HepG2 (cell line): ENCODE measurements at regions not wholly inside any gene's neighbourhood (a gene's known extent, or its start where the extent isn't known, plus 50 kb on each side); places are given as distances from the start of the nearest gene placed in this dataset.
A peak's percentile ranks its signal among the peaks of the same experiment; 100 is the strongest.

Experiments used
- ATAC-seq: fragments of 200-7000 bp; cut with Tn5 transposase; 3 replicates; pipeline ENCODE4 v1.9.1; 2020; ENCODE audit warnings: mild to moderate bottlenecking, moderate library complexity
- BruUV-seq: library from RNA; stranded (reverse); fragments of 400-500 nt; replicated peaks from 2 replicates; lab custom pipeline; 2021; lab: Mats Ljungman, UMichigan
- CTCF ChIA-PET: fragments of 300-600 bp; formaldehyde crosslinking; extraction: SDS; loops from one replicate; lab custom pipeline; 2021; ENCODE audit warnings: low total read pairs, inconsistent platforms, low intra/inter-chr PET ratio; lab: Yijun Ruan, JAX
- POLR2A ChIA-PET: fragments of 350-600 bp; sonication (Branson Sonifier 250); formaldehyde crosslinking; loops from one replicate; lab custom pipeline; 2020; ENCODE audit warnings: antibody characterized with exemption, inconsistent platforms; lab: Yijun Ruan, JAX
- DNase-seq: peaks from one replicate; pipeline ENCODE4 v3.0.0-alpha.2; 2015; ENCODE audit warnings: low spot score
- FAIRE-seq: peaks from 3 replicates; lab custom pipeline; 2011; peaks lifted over from hg19 to GRCh38; lab: Jason Lieb, UNC
- H2AFZ ChIP-seq: one replicate; pipeline ENCODE4 v1.6.1; 2011; ENCODE audit warnings: low read length, inconsistent platforms
- H3K27ac ChIP-seq: fragments of 300-600 bp; 3 replicates; pipeline ENCODE4 v1.8.0; 2011; ENCODE audit warnings: mixed run types, mild to moderate bottlenecking, mixed read lengths, low read length, inconsistent platforms; ENCODE audit not compliant: insufficient read depth; ENCODE audit errors: extremely low read length
- H3K27me3 ChIP-seq, 2 experiments: fragments of 200-600 bp in 1 of 2; 2 replicates in 1 of 2; 3 replicates in 1 of 2; pipeline versions ENCODE4 v1.6.0 to v1.8.0; 2011; ENCODE audit warnings: low read length in 2 of 2, mild to moderate bottlenecking in 2 of 2, moderate library complexity in 2 of 2, inconsistent platforms in 1 of 2; ENCODE audit not compliant: insufficient read depth in 2 of 2, control insufficient read depth in 1 of 2
- H3K36me3 ChIP-seq, 2 experiments: fragments of 200-600 bp in 1 of 2; replicated peaks in 1 of 2; 2 replicates in 1 of 2; 3 replicates in 1 of 2; pipeline versions ENCODE4 v1.5.1 to v1.8.0; 2011; ENCODE audit warnings: low read length in 2 of 2, inconsistent platforms in 1 of 2; ENCODE audit not compliant: insufficient read depth in 2 of 2, control insufficient read depth in 1 of 2
- H3K4me1 ChIP-seq: 2 replicates; pipeline ENCODE4 v1.5.1; 2012; ENCODE audit warnings: low read length, inconsistent platforms; ENCODE audit not compliant: insufficient read depth
- H3K4me2 ChIP-seq: 2 replicates; pipeline ENCODE4 v1.6.0; 2011; ENCODE audit warnings: low read depth, low read length, inconsistent platforms
- H3K4me3 ChIP-seq, 3 experiments: fragments of 200-600 bp in 1 of 3; sonication (generic), shearing (Covaris generic) in 1 of 3; replicated peaks in 1 of 3; 2 replicates each; pipeline ENCODE4 v1.5.1; 2011 to 2016; ENCODE audit warnings: low read length in 3 of 3, inconsistent platforms in 2 of 3, low read depth in 2 of 3, mild to moderate bottlenecking in 2 of 3, control low read depth in 1 of 3, mixed read lengths in 1 of 3; ENCODE audit not compliant: insufficient read depth in 1 of 3
- H3K79me2 ChIP-seq: one replicate; pipeline ENCODE4 v1.6.1; 2011; ENCODE audit warnings: low read length, inconsistent platforms; ENCODE audit not compliant: insufficient read depth
- H3K9ac ChIP-seq: 2 replicates; pipeline ENCODE4 v1.6.0; 2011; ENCODE audit warnings: mild to moderate bottlenecking, low read depth, low read length, inconsistent platforms; ENCODE audit not compliant: insufficient read depth
- H3K9me3 ChIP-seq: 2 replicates; pipeline ENCODE4 v1.5.1; 2012; ENCODE audit warnings: mild to moderate bottlenecking, low read length
- H4K20me1 ChIP-seq: 2 replicates; pipeline ENCODE4 v1.6.0; 2011; ENCODE audit warnings: inconsistent platforms, mild to moderate bottlenecking, low read length, moderate library complexity; ENCODE audit not compliant: insufficient read depth
- AFF4 ChIP-seq: sonication (generic); formaldehyde crosslinking; IDR thresholded peaks from 2 replicates; pipeline ENCODE4 v1.4.0; 2020; ENCODE audit warnings: missing genetic modification reagents
- CBX5 ChIP-seq: sonication (generic); formaldehyde crosslinking; IDR thresholded peaks from 2 replicates; pipeline ENCODE4 v1.4.0; 2020; ENCODE audit warnings: missing genetic modification reagents, borderline replicate concordance
- CTCF ChIP-seq: sonication (generic); formaldehyde crosslinking; IDR thresholded peaks from 2 replicates; pipeline ENCODE4 v1.5.0; 2020; ENCODE audit warnings: mild to moderate bottlenecking, missing genetic modification reagents, moderate library complexity
- MIER3 ChIP-seq: IDR thresholded peaks from 2 replicates; pipeline ENCODE4 v1.6.1; 2016; ENCODE audit warnings: missing compliant biosample characterization, borderline replicate concordance
- NFE2L2 ChIP-seq: fragments of 150-350 bp; IDR thresholded peaks from 2 replicates; pipeline ENCODE4 v1.6.1; 2014; ENCODE audit warnings: low read length
- RNF219 ChIP-seq: sonication (generic); formaldehyde crosslinking; IDR thresholded peaks from 2 replicates; pipeline ENCODE4 v1.5.0; 2020; ENCODE audit warnings: mild to moderate bottlenecking, missing genetic modification reagents
- SMC3 ChIP-seq: IDR thresholded peaks from 2 replicates; pipeline ENCODE4 v1.6.1; 2011; ENCODE audit warnings: low read length, improper control_type of control experiment
- TBL1XR1 ChIP-seq: fragments of 150-350 bp; IDR thresholded peaks from 2 replicates; pipeline ENCODE4 v1.6.1; 2014; ENCODE audit warnings: borderline replicate concordance, low read length; ENCODE audit not compliant: partially characterized antibody
- ZBTB37 ChIP-seq: sonication (generic); formaldehyde crosslinking; IDR thresholded peaks from 2 replicates; pipeline ENCODE4 v1.4.0; 2020; ENCODE audit warnings: mild to moderate bottlenecking, missing genetic modification reagents
- ZNF18 ChIP-seq: sonication (generic); formaldehyde crosslinking; IDR thresholded peaks from 2 replicates; pipeline ENCODE4 v1.8.0; 2022; ENCODE audit warnings: mild to moderate bottlenecking, missing genetic modification reagents; ENCODE audit not compliant: insufficient replicate concordance
- ZNF766 ChIP-seq: sonication (generic); formaldehyde crosslinking; IDR thresholded peaks from 2 replicates; pipeline ENCODE4 v1.5.0; 2020; ENCODE audit warnings: missing genetic modification reagents, borderline replicate concordance
- WGBS: methylation state at CpG from one replicate; pipeline ENCODE4 v1.1.6; 2017; ENCODE audit warnings: low lambda C conversion rate; 5-methylcytosine and 5-hydroxymethylcytosine counted together
- in situ Hi-C: cut with HindIII; loops from 2 replicates; pipeline ENCODE4 v1.10.0; 2017; ENCODE audit warnings: low pct_unique_long_range_greater_than_20kb; ENCODE audit not compliant: extremely low pct_ligation_motif_present
- intact Hi-C: fragments of 100-400 bp; cut with micrococcal nuclease; formaldehyde crosslinking; loops from one replicate; pipeline ENCODE4 v1.10.0; 2022; ENCODE audit not compliant: unreplicated experiment

GRCh38 chr9:89975630-89976029 lies 370.8 kb downstream of the GADD45G start (continued):
- TF ChIP-seq MIER3, result no peak
- TF ChIP-seq CBX5 (CRISPR knock-in tag), result no peak
- TF ChIP-seq AFF4, result no peak
- no peak for TF ChIP-seq ZNF766 (CRISPR knock-in tag)

- Histone ChIP-seq H3K27me3 (no peaks in the 10 kb centered on the region), H3K36me3 (no peaks in the 10 kb centered on the region), H4K20me1 (no peaks in the 10 kb centered on the region), H3K79me2 (no peaks in the 10 kb centered on the region), H3K4me2 (no peak overlapping the region), H2AFZ (no peak overlapping the region), H3K9me3 (no peaks in the 10 kb centered on the region), H3K9ac (no peak overlapping the region), H3K4me3 (no peak overlapping the region), H3K4me1 (no peaks in the 10 kb centered on the region), H3K27ac (no peak overlapping the region)
- no TSS peak for BruUV-seq
- DNase-seq (no peak), FAIRE-seq (peak; percentile 21), ATAC-seq (peak; percentile 52; the same call in 2 of the 3 replicates)
- POLR2A ChIA-PET, result no interaction called here
- CTCF ChIA-PET, result no interaction called here
- in situ Hi-C loops (no loop called here), intact Hi-C loops (no loop called here)
- 15% methylated on average over 4 of the region's 4 CpGs for WGBS
- TF ChIP-seq ZBTB37 (CRISPR knock-in tag) (no peak), NFE2L2 (no peak), SMC3 (peak; percentile 19; the same call in 1 of the 2 replicates), TBL1XR1 (no peak), RNF219 (no peak), ZNF18 (CRISPR knock-in tag) (no peak), CTCF (CRISPR knock-in tag) (peak; percentile 39)
These were observed 373.4 kb downstream of the GADD45G start for GRCh38 chr9:89978185-89978584.
